AG10803 (cell line): ENCODE measurements at regions not wholly inside any gene's neighbourhood (a gene's known extent, or its start where the extent isn't known, plus 50 kb on each side); places are given as distances from the start of the nearest gene placed in this dataset.
A peak's percentile ranks its signal among the peaks of the same experiment; 100 is the strongest.

Source experiments
- DNase-seq: peaks from one replicate; pipeline ENCODE4 v3.0.0; 2010; ENCODE audit warnings: low read depth
- H3K4me3 ChIP-seq: 2 replicates; pipeline ENCODE4 v1.5.1; 2011; ENCODE audit warnings: mild to moderate bottlenecking, low read length, control low read depth
- TF ChIP-seq, protein P1 (sequence below): conservative IDR thresholded peaks from 2 replicates; pipeline ENCODE4 v1.5.1; 2011; ENCODE audit warnings: mild to moderate bottlenecking, low read length, control low read depth, inconsistent platforms

DNA sequence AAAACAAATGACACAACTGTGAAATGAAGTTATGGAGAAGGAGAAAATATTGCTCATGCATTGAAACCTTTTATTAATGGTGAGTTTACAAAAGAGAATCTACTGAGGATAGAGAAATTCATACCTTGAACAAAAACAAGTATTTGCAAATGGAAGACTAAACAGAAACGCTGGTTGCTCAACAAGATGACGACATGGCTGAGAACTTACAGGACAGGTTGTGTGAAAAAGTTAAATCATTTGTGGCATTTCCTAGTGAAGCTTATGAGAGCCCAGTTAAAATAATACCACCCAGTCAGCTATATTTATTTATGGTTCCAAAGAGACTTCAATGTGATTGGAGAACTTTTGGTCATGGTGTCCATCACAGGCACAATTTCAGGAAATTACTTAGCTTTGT, 148.6 kb upstream of the PKDCC start:
- DNase-seq: peak; percentile 58
- H3K4me3 ChIP-seq: no peak overlapping the region
- TF ChIP-seq, protein P1, sequence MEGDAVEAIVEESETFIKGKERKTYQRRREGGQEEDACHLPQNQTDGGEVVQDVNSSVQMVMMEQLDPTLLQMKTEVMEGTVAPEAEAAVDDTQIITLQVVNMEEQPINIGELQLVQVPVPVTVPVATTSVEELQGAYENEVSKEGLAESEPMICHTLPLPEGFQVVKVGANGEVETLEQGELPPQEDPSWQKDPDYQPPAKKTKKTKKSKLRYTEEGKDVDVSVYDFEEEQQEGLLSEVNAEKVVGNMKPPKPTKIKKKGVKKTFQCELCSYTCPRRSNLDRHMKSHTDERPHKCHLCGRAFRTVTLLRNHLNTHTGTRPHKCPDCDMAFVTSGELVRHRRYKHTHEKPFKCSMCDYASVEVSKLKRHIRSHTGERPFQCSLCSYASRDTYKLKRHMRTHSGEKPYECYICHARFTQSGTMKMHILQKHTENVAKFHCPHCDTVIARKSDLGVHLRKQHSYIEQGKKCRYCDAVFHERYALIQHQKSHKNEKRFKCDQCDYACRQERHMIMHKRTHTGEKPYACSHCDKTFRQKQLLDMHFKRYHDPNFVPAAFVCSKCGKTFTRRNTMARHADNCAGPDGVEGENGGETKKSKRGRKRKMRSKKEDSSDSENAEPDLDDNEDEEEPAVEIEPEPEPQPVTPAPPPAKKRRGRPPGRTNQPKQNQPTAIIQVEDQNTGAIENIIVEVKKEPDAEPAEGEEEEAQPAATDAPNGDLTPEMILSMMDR: no peak

DNA sequence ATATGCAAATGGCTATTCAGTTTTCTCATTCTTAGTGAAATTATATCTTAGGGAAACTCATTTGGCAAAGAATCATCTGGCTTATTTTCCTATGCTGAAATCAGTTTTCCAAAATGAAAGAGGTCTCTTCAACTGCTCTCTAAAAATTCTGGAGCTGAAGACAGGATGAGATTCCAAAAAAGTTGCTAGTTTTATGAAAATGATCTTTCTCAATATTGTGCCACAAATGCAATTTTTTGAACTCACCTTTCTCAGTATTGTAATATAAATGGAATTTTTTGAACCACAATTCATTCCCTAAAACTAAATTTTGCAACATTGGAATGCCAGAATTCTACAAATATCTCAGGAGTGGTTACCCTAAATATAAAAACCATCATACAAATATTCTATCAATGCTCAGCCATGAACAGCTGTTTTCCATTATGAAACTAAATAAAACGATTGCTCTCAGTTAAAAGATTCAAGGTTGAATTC, 147.7 kb upstream of the PKDCC start:
- peak; percentile 82 for DNase-seq
- TF ChIP-seq, protein P1: no peak
- H3K4me3 ChIP-seq: no peak overlapping the region

DNA sequence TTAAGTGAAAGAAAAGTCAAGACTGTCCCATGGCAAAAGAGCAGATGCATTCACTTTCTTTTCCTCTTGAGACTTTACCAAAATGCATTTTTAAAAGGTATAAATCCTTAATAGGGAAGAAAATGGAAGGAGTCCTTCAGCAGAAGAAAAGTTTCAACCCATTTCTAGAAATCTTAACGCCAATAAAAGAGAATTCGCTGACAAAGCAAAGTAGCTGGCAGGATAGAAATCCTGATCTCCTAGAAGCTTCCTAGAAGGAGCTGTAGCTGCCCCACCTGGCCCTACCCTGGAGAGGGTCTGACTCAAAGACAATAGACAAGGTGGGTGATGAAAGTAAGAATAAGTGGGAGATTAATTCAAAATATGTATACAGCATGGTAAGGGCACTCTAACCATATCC, 144.9 kb upstream of the PKDCC start:
- DNase-seq: no peak
- TF ChIP-seq, protein P1: no peak
- no peak overlapping the region for H3K4me3 ChIP-seq

DNA sequence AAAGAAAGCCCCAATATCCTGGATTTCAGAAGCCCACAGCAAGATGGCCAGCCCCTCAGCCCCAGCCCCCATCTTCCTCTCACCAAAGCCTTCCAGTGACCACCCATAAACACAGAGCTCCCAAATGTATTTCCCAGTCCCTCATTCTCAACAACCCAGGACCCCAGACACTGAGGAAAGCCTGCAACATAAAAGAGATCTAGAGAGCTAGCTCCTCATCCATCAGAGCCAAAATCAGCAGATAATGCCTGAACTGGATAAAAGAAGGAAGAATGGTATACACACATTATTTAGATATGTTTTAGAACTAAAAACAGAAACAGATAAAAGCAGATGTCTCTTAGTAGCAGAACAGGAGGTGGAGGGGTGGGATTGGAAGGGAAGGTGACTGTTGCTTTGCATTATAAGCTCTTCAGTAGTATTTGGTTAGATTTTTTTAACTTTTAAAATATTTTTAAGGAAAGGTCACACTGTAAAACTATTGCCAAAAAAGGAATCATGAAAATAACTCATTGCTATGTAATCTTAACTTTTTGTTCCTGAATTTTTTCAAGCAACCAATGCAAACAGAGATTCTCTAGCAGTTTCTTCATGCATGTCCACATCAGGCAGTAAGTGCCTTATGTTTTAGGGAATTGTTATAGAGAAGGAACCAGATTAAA, 144.2 kb upstream of the PKDCC start:
- peak; percentile 60 for DNase-seq

DNA sequence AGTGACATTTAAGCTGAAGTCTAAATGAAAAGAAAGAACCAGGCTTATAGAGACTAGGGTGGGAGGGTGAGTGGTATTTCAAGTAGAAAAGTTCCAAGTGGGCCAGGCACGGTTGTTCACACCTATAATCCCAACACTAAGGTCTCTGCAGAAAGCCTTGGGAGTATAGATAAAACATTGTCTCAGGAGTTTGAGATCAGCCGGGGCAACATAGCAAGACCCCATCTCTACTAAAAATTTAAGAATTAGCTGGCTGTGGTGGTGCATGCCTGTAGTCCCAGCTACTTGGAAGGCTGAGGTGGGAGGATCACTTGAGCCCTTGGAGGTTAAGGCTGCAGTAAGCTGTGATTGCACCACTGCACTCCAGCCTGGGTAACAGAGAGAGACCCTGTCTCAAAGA, 143.4 kb upstream of the PKDCC start:
- H3K4me3 ChIP-seq: no peak overlapping the region
- no peak for DNase-seq
- TF ChIP-seq, protein P1: no peak

More for the DNA sequence above, 144.2 kb upstream of the PKDCC start:
- TF ChIP-seq, protein P1: no peak
- H3K4me3 ChIP-seq: no peak overlapping the region

DNA sequence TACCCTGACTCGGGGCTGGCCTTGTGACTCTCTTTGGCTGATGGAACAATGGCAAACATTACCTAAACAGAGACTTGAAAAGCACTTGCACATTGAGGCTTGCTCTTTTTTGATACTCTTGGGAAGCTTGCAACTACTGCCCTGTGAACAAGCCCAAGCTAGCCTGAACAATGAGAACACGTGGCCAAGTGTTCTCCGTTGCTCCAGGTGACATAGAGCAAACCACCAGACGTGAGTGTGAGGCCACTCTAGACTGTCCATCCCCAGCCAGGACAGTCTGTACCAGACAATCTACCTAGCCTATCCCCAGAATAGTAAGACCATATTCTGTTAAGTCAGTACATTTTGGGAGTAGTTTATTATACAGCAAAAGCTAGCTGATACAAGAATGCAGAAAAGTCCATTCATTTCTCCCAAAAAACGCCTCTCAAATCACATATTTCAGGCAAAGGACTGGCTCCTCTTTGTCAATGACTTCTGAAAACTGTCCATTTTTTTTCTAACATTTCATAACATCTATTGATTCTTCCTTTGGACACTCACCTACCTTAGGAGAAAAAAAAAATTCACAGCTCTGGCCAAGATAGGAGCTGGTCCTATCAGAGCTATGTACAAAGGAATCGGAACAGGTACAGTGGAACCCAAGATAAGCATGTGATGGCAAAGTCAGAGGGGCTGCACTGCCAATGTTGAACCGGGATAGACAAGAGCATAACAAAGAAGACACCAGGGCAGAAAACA, 142.1 kb upstream of the PKDCC start:
- no peak overlapping the region for H3K4me3 ChIP-seq
- TF ChIP-seq, protein P1: no peak
- no peak for DNase-seq

DNA sequence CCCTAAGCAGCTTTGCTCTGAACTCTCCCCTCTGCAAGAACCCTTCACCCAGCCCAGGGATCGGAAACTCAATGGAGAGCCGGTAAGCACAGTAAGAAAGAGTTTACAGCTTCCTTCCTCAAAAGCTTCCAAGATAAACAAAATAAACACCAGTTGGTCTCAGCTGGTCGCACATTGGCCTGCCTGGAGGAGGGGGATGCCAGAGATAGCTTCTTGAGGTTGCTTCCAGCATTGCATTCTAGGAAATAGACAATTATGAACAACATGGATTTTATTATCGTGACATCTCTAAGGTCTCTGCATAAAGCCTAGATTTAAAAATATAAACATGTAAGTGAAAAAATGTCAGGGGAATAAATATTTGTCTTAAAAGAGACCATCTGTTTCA, 141.5 kb upstream of the PKDCC start:
- TF ChIP-seq, protein P1: no peak
- H3K4me3 ChIP-seq: no peak overlapping the region
- DNase-seq: peak; percentile 88
